ENCODE measurements at regions not wholly inside any gene's neighbourhood (a gene's known extent, or its start where the extent isn't known, plus 50 kb on each side); places are given as distances from the start of the nearest gene placed in this dataset.

- no peaks in the 10 kb centered on the region for H3K36me3 ChIP-seq
Observed at GRCh38 chr10:113354711-113355110, 198.1 kb upstream of the HABP2 start.

GRCh38 chr10:113356794-113357680, 195.8 kb upstream of the HABP2 start:
- no peak overlapping the region for H3K4me3 ChIP-seq
- peak overlapping the region in 3 of 4 donors; percentile 5 to 77 (median 35) for H3K27ac ChIP-seq
- no peak for DNase-seq
- H3K9me3 ChIP-seq, result no peaks in the 10 kb centered on the region
- TF ChIP-seq POLR2AphosphoS5 (IDR thresholded peaks at IDR 0.05), result peak in 2 of 3 donors; percentile 67 to 74
- peak; percentile 58 for TF ChIP-seq EP300 (IDR thresholded peaks at IDR 0.05; ENCODE audit: low read depth)
- TF ChIP-seq POLR2A (IDR thresholded peaks at IDR 0.05), result no peak
- TF ChIP-seq CTCF (IDR thresholded peaks at IDR 0.05), result no peak
- H3K4me1 ChIP-seq, result peaks cover 0 to under 1% (median 0%) of the 10 kb centered on the region in 4 donors
- WGBS, 2 donors (ENCODE audit: low coverage in 1 of 2), result 38 to 67% methylated on average over 3 to 5 of the region's 5 CpGs
- no peaks in the 10 kb centered on the region for H3K27me3 ChIP-seq
- in situ Hi-C loops (cut with MboI; ENCODE audit: low pct_ligation_motif_present in 1 of 4, low pct_unique_long_range_greater_than_20kb in 1 of 4, low sequenced_read_pairs in 3 of 4) (no loop called here), intact Hi-C loops (cut with DNase I; ENCODE audit: low total_unique reads) (loop anchor here (10.0 kb wide), 1 partner anchor 222 kb away; no protein-coding TSS in a partner anchor)
- no peaks in the 10 kb centered on the region for H3K36me3 ChIP-seq

More at GRCh38 chr10:113354711-113355110, 198.1 kb upstream of the HABP2 start:
- in situ Hi-C loops (cut with MboI; ENCODE audit: low pct_ligation_motif_present in 1 of 4, low pct_unique_long_range_greater_than_20kb in 1 of 4, low sequenced_read_pairs in 3 of 4) (no loop called here), intact Hi-C loops (cut with DNase I; ENCODE audit: low total_unique reads) (loop anchor here (10.0 kb wide), 1 partner anchor 220 kb away; no protein-coding TSS in a partner anchor)
- H3K4me3 ChIP-seq, result no peak overlapping the region
- no peak overlapping the region for H3K27ac ChIP-seq
- H3K4me1 ChIP-seq, result no peaks in the 10 kb centered on the region
- no peaks in the 10 kb centered on the region for H3K27me3 ChIP-seq
- TF ChIP-seq EP300 (IDR thresholded peaks at IDR 0.05; ENCODE audit: low read depth) (no peak), POLR2AphosphoS5 (IDR thresholded peaks at IDR 0.05) (no peak), CTCF (IDR thresholded peaks at IDR 0.05) (no peak), POLR2A (IDR thresholded peaks at IDR 0.05) (no peak)
- H3K9me3 ChIP-seq, result no peaks in the 10 kb centered on the region
- no peak for DNase-seq
- WGBS, 2 donors (ENCODE audit: low coverage in 1 of 2), result 78 to 86% methylated on average over 1 to 3 of the region's 3 CpGs

- Histone ChIP-seq H3K36me3 (no peaks in the 10 kb centered on the region), H3K27ac (peak overlapping the region in 2 of 4 donors; percentile 3 to 77), H3K27me3 (no peaks in the 10 kb centered on the region), H3K9me3 (no peaks in the 10 kb centered on the region), H3K4me1 (peaks cover 0 to 7% (median 0%) of the 10 kb centered on the region in 4 donors), H3K4me3 (no peak overlapping the region)
- DNase-seq, result no peak
- intact Hi-C loops (cut with DNase I; ENCODE audit: low total_unique reads) (loop anchor here (10.0 kb wide), 1 partner anchor 223 kb away; no protein-coding TSS in a partner anchor), in situ Hi-C loops (cut with MboI; ENCODE audit: low pct_ligation_motif_present in 1 of 4, low pct_unique_long_range_greater_than_20kb in 1 of 4, low sequenced_read_pairs in 3 of 4) (no loop called here)
- WGBS, 2 donors (ENCODE audit: low coverage in 1 of 2), result 92% methylated on average over 11 to 18 of the region's 18 CpGs
- TF ChIP-seq POLR2AphosphoS5 (IDR thresholded peaks at IDR 0.05) (no peak), POLR2A (IDR thresholded peaks at IDR 0.05) (no peak), EP300 (IDR thresholded peaks at IDR 0.05; ENCODE audit: low read depth) (no peak), CTCF (IDR thresholded peaks at IDR 0.05) (no peak)
Observed at GRCh38 chr10:113357681-113358300, 195.1 kb upstream of the HABP2 start.

- Histone ChIP-seq H3K9me3 (no peaks in the 10 kb centered on the region), H3K27ac (no peak overlapping the region), H3K4me3 (no peak overlapping the region), H3K36me3 (no peaks in the 10 kb centered on the region), H3K4me1 (peaks cover 0 to 7% (median 0%) of the 10 kb centered on the region in 4 donors), H3K27me3 (no peaks in the 10 kb centered on the region)
- no peak for DNase-seq
- no peak for TF ChIP-seq POLR2A (IDR thresholded peaks at IDR 0.05)
- no peak for TF ChIP-seq CTCF (IDR thresholded peaks at IDR 0.05)
- no peak for TF ChIP-seq EP300 (IDR thresholded peaks at IDR 0.05; ENCODE audit: low read depth)
- no peak for TF ChIP-seq POLR2AphosphoS5 (IDR thresholded peaks at IDR 0.05)
- in situ Hi-C loops (cut with MboI; ENCODE audit: low pct_ligation_motif_present in 1 of 4, low pct_unique_long_range_greater_than_20kb in 1 of 4, low sequenced_read_pairs in 3 of 4) (no loop called here), intact Hi-C loops (cut with DNase I; ENCODE audit: low total_unique reads) (loop anchor here (10.0 kb wide), 1 partner anchor 225 kb away; no protein-coding TSS in a partner anchor)
Observed at GRCh38 chr10:113359655-113360054, 193.2 kb upstream of the HABP2 start.
